Thymus (tissue), 11 donors: ENCODE measurements at regions not wholly inside any gene's neighbourhood (a gene's known extent, or its start where the extent isn't known, plus 50 kb on each side); places are given as distances from the start of the nearest gene placed in this dataset.

Experiments used
- DNase-seq, 9 donors: peaks; one replicate each; pipeline ENCODE4 v3.0.0-alpha.2; 2013; ENCODE audit warnings: low spot score in 9 of 9, low read depth in 6 of 9, missing footprints in 1 of 9
- H3K27ac ChIP-seq, 2 donors: one replicate each; pipeline ENCODE4 v1.5.1; 2013; ENCODE audit warnings: control low read depth in 1 of 2, low read depth in 1 of 2, low read length in 1 of 2, mild to moderate bottlenecking in 1 of 2, moderate library complexity in 1 of 2
- H3K27me3 ChIP-seq, 2 donors: one replicate each; pipeline ENCODE4 v1.5.1; 2013; ENCODE audit warnings: low read length in 1 of 2; ENCODE audit not compliant: control insufficient read depth in 2 of 2, insufficient read depth in 1 of 2
- H3K36me3 ChIP-seq, 2 donors: one replicate each; pipeline ENCODE4 v1.5.1; 2013; ENCODE audit warnings: low read length in 1 of 2, mild to moderate bottlenecking in 1 of 2, moderate library complexity in 1 of 2; ENCODE audit not compliant: control insufficient read depth in 2 of 2, insufficient read depth in 2 of 2
- H3K4me1 ChIP-seq, 2 donors: one replicate each; pipeline ENCODE4 v1.5.1; 2013; ENCODE audit warnings: low read length in 2 of 2; ENCODE audit not compliant: control insufficient read depth in 2 of 2, insufficient read depth in 2 of 2
- H3K4me3 ChIP-seq, 2 donors: one replicate each; pipeline ENCODE4 v1.5.1; 2013; ENCODE audit warnings: low read length in 2 of 2, control low read depth in 1 of 2, mild to moderate bottlenecking in 1 of 2
- H3K9me3 ChIP-seq, 2 donors: one replicate each; pipeline ENCODE4 v1.5.1; 2013; ENCODE audit warnings: low read length in 1 of 2, mild to moderate bottlenecking in 1 of 2; ENCODE audit not compliant: control insufficient read depth in 2 of 2, insufficient read depth in 1 of 2
- WGBS: extraction: QIAGEN DNeasy Blood & Tissue Kit; methylation state at CpG from one replicate; pipeline ENCODE4 v1.1.7; 2013; 5-methylcytosine and 5-hydroxymethylcytosine counted together
- donor health status: healthy.

DNA sequence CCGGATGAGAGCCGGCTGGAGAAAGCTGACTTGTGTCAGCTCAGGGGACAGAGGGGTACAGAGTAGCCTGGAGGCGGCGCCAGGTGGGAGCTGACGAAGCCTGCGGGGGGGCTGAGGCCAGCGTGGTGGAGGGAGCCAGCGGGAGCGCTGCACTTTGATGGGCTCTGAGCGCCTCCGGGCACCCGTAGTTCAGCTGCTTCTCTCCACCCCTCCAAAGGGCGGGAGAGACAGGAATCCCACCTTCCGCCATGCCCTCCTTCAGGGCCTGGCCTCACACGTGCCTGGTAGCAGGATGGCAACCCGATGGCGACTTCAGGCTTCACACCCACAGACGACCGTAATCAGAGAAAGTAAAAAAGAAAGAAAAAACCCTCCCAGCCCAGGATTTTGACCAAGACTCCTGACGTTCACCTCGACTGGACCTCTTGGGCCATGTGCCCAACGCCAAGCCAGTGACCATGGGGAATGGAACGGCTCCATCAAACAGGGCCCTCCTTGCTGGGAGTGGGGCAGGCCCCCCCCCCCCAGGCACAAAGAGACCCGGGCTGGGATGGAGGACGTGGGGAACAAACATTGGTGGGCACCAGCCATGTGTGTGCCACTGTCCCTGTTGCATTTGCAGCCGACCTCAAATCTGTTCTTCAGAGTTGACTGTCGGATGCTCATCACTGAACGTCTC lies 60.7 kb upstream of the ASAP2 start:
- Histone ChIP-seq H3K4me3 (no peak overlapping the region), H3K27ac (no peak overlapping the region), H3K27me3 (peaks cover 0 to 18% of the 10 kb centered on the region in 2 donors), H3K4me1 (peaks cover 0 to 9% of the 10 kb centered on the region in 2 donors), H3K36me3 (no peaks in the 10 kb centered on the region), H3K9me3 (no peaks in the 10 kb centered on the region)
- WGBS = 91% methylated on average over 28 of the region's 28 CpGs
- DNase-seq = no peak

DNA sequence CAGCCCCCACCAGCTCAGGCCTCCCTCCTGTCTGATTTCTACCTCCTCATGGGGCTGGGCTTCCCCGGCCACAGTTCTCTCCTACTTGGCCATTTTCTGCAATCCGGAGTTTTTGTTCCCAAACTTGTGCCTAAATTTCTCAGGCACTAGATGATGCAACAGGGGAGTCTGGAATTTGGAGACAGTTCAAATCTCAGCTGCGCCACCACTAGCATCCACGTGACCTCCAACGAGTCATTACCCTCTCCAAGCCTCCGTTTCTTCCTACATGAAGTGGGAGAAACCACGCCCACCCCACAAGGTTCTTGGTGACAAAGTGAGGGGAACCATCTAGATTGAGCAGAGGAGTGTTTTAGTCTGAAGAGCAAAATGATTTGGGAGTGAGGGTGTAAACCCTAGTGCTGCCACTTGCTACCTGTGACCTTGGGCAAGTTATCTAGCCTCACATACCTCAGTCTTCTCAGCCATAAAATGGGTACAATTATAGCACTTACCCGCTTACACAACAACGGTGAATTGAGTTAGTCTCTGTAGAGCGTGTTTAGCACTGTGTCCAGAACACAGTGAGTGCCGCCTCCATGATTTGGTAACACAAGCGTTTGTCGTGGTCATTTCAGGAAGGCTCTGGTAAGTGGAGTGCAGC lies 61.4 kb upstream of the ASAP2 start:
- Histone ChIP-seq H3K27ac (no peak overlapping the region), H3K27me3 (peaks cover 0 to 18% of the 10 kb centered on the region in 2 donors), H3K36me3 (no peaks in the 10 kb centered on the region), H3K4me1 (peaks cover 0 to 9% of the 10 kb centered on the region in 2 donors), H3K9me3 (no peaks in the 10 kb centered on the region), H3K4me3 (no peak overlapping the region)
- WGBS = 90% methylated on average over 13 of the region's 13 CpGs
- DNase-seq = no peak

DNA sequence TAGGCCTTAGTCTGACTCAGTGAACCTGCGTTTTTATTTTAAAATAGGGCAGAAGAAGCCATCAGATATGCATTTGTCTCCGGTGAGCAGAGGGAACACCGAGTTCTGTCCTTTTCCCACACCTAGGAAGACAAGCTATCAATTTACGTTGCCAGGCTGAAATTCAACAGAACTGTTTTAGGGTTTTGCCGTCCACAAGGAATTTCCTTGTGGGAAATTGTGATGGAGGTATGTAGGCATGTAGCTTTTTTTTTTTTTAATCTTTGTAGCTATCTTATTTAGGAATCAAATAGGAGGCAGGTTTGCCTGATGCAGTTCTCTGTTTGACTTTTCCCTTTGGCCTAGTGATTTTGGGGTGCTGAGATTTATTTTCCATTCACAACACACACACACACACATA lies 62.0 kb upstream of the ASAP2 start:
- H3K27me3 ChIP-seq = peaks cover 0 to 18% of the 10 kb centered on the region in 2 donors
- no peak overlapping the region for H3K4me3 ChIP-seq
- no peak for DNase-seq
- peaks cover 0 to 9% of the 10 kb centered on the region in 2 donors for H3K4me1 ChIP-seq
- no peaks in the 10 kb centered on the region for H3K9me3 ChIP-seq
- H3K36me3 ChIP-seq = no peaks in the 10 kb centered on the region
- 97% methylated on average over 5 of the region's 5 CpGs for WGBS
- H3K27ac ChIP-seq = no peak overlapping the region

DNA sequence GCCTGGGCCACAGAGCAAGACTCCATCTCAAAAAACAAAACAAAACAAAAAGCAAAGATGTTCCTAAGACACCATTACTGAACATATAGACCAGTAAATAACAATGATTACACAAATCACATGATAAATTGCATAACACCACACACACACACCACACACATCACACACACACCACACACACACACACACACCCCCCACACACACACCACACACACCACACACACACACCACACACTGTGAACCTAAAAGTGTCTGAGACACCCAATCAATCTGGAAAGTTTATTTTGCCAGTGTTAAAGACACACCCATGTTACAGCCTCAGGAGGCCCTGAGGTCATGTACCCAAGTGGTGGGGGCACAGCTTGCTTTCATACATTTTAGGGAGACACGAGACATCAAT lies 62.6 kb upstream of the ASAP2 start:
- H3K27me3 ChIP-seq = peaks cover 0 to 18% of the 10 kb centered on the region in 2 donors
- DNase-seq = no peak
- no peaks in the 10 kb centered on the region for H3K36me3 ChIP-seq
- H3K27ac ChIP-seq = no peak overlapping the region
- WGBS = 89% methylated on average over 1 of the region's 1 CpG
- no peaks in the 10 kb centered on the region for H3K9me3 ChIP-seq
- peaks cover 0 to 9% of the 10 kb centered on the region in 2 donors for H3K4me1 ChIP-seq
- H3K4me3 ChIP-seq = no peak overlapping the region

DNA sequence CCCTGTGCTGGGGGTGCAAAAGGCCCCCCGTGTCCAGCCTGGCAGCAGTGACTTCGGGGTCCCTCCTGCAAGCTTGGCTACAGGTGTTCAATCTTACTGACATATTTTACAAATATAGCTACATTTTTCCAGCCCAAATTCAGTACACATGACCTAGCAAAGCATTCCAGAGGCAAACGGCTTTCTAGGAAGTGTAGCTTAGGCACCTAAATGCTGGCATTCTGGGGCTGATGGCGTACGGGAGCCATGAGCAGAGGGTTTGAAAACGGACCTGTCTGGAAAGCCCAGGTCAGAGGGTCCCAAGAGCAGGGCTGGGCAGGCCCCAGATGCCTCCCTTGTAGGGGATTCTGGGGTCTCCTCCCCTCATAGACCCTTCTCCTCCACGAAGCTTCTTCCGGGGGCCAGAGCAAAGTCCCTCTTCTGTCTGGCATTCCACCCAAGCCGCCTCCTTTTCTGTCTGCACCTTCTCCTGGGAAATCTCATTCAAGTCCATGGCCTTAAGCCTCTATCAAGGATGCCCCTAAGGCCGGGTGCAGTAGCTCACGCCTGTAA lies 63.3 kb upstream of the ASAP2 start:
- 79% methylated on average over 11 of the region's 11 CpGs for WGBS
- Histone ChIP-seq H3K4me3 (peak overlapping the region in 1 of 2 donors; percentile 20), H3K36me3 (no peaks in the 10 kb centered on the region), H3K27me3 (peaks cover 0 to 18% of the 10 kb centered on the region in 2 donors), H3K9me3 (no peaks in the 10 kb centered on the region), H3K27ac (no peak overlapping the region), H3K4me1 (peaks cover 0 to 9% of the 10 kb centered on the region in 2 donors)
- no peak for DNase-seq

DNA sequence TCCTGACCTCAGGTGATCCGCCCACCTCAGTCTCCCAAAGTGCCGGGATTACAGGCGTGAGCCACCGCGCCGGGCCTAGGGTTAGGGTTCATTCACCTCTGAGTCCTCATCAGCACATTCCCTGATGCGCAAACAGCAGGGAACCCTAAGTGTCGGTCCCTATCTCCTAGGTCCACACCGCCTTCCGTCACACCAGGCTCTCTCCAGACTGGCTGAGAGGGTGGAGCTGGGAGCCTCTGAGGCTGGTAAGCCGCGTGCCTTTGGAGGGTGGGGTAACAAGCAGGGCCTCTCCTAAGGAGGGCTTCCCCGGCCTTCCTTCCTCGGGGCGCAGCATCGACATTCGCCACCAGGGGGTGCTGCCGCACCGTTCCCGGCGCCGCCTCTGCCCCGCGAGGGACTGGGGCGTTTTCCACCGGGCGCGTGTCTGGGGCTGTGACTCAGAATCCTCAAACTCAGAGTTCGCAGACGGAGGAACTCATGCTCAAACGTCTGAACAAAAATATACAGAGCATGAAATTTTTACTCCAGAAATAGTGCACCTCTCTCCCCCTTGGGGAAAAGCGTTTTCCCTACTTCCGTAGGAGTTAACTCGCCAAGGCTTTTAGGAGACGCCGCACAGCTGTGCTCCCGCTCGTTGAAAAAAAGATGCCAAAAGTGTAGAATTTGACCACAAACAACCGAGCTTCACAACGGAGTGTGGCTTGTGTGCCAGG lies 63.9 kb upstream of the ASAP2 start:
- no peaks in the 10 kb centered on the region for H3K36me3 ChIP-seq
- H3K4me1 ChIP-seq = peaks cover 0 to 9% of the 10 kb centered on the region in 2 donors
- H3K27ac ChIP-seq = no peak overlapping the region
- peak; percentile 38 to 83 (median 60) for DNase-seq
- WGBS = 18% methylated on average over 40 of the region's 40 CpGs
- peaks cover 0 to 1% of the 10 kb centered on the region in 2 donors for H3K9me3 ChIP-seq
- peak overlapping the region in 1 of 2 donors; percentile 20 for H3K4me3 ChIP-seq
- peaks cover 0 to 18% of the 10 kb centered on the region in 2 donors for H3K27me3 ChIP-seq

DNA sequence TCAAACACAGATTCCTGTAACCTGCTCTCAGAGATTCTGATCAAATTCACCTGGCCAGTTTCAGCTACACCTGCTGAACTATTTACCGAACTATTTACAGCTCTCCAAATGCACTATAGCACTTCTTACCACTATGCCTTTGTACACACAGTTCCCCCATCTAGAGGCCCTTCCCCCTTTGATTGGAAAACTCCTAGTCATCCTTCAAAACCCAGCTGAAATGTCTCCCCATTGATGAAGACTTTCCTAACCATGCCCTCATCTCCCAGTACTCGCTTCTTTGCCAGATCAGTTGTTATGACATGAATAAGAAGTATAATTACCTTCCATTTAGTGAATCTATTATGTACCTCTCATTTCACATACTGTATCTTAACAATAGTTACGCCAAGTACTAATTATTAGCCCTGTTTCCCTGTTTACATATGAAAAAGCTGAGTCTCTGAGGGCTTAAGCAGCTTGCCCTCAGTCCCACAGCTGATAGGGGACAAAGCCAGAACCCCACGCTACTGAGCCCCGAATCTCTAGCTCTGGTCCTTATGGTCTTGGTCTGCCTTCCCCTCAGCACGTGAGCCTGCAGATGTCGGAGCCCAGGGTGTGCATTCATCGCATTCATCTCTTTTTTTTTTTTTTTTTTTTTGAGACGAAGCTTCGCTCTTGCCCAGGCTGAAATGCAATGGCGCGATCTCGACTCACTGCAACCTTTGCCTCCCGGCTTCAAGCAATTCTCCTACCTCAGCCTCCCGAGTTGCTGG lies 64.7 kb upstream of the ASAP2 start:
- Histone ChIP-seq H3K4me1 (peaks cover 0 to 9% of the 10 kb centered on the region in 2 donors), H3K27me3 (peaks cover 0 to 18% of the 10 kb centered on the region in 2 donors), H3K4me3 (no peak overlapping the region), H3K36me3 (no peaks in the 10 kb centered on the region), H3K27ac (no peak overlapping the region), H3K9me3 (peaks cover 0 to 1% of the 10 kb centered on the region in 2 donors)
- DNase-seq = no peak
- 98% methylated on average over 15 of the region's 15 CpGs for WGBS

DNA sequence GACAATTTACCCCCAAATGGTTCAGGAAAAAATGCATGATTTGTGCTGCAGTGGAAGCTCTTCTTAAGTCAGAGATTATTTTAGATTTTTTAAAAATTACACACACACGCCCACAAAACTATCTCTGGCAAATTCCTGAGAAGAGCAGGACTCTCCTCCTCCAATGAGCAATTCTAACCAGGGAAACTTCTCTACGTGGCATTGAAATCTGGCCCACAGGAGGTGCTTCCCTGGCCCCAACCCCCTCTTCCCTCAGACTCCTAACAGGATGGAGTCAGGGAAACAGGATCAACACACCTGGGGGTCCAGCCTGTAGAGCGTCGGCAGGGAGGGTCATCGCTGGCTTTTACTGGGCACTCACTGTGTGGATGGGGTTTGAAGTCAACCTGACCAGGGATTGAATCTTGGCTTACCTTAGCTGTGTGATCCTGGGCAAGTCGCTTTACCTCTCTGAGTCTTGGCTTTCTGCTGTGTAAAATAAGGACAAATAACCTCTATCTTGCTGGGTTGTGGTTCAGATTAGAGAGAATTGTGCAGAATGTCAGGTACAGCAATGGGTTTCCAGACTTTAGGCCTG lies 65.4 kb upstream of the ASAP2 start:
- peaks cover 0 to 9% of the 10 kb centered on the region in 2 donors for H3K4me1 ChIP-seq
- no peaks in the 10 kb centered on the region for H3K36me3 ChIP-seq
- DNase-seq = no peak
- 84% methylated on average over 6 of the region's 6 CpGs for WGBS
- H3K9me3 ChIP-seq = peaks cover 0 to 1% of the 10 kb centered on the region in 2 donors
- no peak overlapping the region for H3K27ac ChIP-seq
- no peak overlapping the region for H3K4me3 ChIP-seq
- H3K27me3 ChIP-seq = peaks cover 0 to 18% of the 10 kb centered on the region in 2 donors
